ENCODE measurements at regions not wholly inside any gene's neighbourhood (a gene's known extent, or its start where the extent isn't known, plus 50 kb on each side); places are given as distances from the start of the nearest gene placed in this dataset.

DNA sequence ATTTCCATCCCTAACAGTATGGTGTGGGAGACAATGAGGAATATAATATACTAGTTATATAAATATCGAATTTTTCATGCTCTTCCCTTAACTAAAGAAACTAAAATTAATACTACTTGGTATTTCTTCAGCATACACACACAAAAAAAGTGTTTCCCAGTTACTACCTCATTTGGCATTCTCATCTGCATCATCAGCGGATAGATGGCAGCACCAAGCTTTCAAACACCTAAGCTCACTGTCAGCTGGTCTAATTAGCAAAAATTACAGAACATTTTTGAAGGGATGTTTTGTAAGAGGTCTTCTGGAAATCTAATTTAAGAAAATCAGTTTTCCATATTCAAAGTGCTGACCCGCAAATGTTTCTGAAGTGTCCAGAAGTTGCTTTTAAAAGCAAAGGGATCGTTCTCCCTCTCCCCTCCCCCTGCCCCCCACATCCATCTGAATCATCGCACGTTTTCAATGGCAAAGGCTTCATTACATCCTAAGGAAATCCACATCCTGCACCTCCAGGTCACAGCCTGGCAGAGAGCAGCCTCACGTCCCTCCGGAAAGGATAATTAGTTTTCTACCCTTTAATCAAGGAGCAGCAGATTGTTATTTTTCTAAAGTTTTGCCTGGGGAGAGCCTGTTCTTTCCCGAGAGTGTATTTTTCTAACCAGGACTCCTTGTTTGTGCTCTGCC, 86.1 kb upstream of the SPATA12 start:
- Mint-ChIP-seq H3K27me3 (ENCODE audit: low read depth in 3 of 3) (peaks cover 2 to 8% (median 4%) of the 10 kb centered on the region in 3 donors), H3K4me3 (no peak overlapping the region), H3K4me1 (peaks cover 14% of the 10 kb centered on the region), H3K9me3 (peaks cover 0 to 2% (median 0%) of the 10 kb centered on the region in 7 donors), H3K27ac (no peak overlapping the region), H3K36me3 (no peaks in the 10 kb centered on the region)
- no peaks in the 10 kb centered on the region for H3K36me3 ChIP-seq (replicated peaks in 1 of 2; ENCODE audit: control insufficient read depth in 1 of 2, insufficient read depth in 2 of 2, low read length in 2 of 2)
- H3K9ac ChIP-seq (ENCODE audit: insufficient read depth, low read length, poor library complexity, severe bottlenecking), result no peak overlapping the region
- no peaks in the 10 kb centered on the region for H3K27me3 ChIP-seq (ENCODE audit: control insufficient read depth in 2 of 2, insufficient read depth in 2 of 2, low read length in 2 of 2)
- H3K4me3 ChIP-seq (replicated peaks in 1 of 3; ENCODE audit: low read depth in 2 of 3, low read length in 3 of 3), result no peak overlapping the region
- peaks cover 9 to 11% of the 10 kb centered on the region in 2 donors for H3K4me1 ChIP-seq (ENCODE audit: control insufficient read depth in 1 of 2, insufficient read depth in 2 of 2, low read length in 2 of 2)
- H2AFZ ChIP-seq (ENCODE audit: insufficient read depth, low read depth, low read length, poor library complexity, severe bottlenecking), result no peak overlapping the region
- H4K20me1 ChIP-seq (ENCODE audit: insufficient read depth, low read length), result no peaks in the 10 kb centered on the region
- intact Hi-C loops (cut with micrococcal nuclease), result no loop called here
- H3K27ac ChIP-seq (ENCODE audit: low read depth in 1 of 2, low read length in 2 of 2), result no peak overlapping the region
- TF ChIP-seq, protein P1, sequence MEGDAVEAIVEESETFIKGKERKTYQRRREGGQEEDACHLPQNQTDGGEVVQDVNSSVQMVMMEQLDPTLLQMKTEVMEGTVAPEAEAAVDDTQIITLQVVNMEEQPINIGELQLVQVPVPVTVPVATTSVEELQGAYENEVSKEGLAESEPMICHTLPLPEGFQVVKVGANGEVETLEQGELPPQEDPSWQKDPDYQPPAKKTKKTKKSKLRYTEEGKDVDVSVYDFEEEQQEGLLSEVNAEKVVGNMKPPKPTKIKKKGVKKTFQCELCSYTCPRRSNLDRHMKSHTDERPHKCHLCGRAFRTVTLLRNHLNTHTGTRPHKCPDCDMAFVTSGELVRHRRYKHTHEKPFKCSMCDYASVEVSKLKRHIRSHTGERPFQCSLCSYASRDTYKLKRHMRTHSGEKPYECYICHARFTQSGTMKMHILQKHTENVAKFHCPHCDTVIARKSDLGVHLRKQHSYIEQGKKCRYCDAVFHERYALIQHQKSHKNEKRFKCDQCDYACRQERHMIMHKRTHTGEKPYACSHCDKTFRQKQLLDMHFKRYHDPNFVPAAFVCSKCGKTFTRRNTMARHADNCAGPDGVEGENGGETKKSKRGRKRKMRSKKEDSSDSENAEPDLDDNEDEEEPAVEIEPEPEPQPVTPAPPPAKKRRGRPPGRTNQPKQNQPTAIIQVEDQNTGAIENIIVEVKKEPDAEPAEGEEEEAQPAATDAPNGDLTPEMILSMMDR (IDR thresholded peaks at IDR 0.05), result no peak
- 92% methylated on average over 4 of the region's 9 CpGs for WGBS (ENCODE audit: insufficient coverage)
- H3K79me2 ChIP-seq (ENCODE audit: insufficient read depth, low read length), result no peaks in the 10 kb centered on the region
- no peak overlapping the region for H3K4me2 ChIP-seq (replicated peaks; ENCODE audit: extremely low read depth, low read length, poor library complexity, severe bottlenecking)
- no peaks in the 10 kb centered on the region for H3K9me3 ChIP-seq (replicated peaks in 1 of 2; ENCODE audit: control insufficient read depth in 1 of 2, insufficient read depth in 1 of 2, low read length in 2 of 2)
- DNase-seq, result no peak

DNA sequence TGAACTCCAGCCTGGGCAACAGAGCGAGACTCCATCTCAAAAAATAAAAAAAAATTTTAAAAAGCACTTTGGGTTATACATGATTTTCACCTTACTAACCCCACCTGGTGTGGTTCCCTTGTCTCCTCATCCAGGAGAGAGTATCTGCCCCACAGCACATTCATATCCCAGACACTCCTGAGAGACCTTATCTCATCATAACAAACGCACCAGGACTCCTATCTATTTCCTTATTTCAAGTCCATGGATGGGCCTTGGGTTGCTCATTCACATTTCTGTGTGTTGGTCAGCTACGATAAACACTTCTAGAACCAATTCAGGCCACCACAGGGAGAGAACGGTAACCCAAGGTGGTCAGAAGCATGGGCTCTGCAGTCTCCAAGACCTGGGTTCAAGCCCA, 88.6 kb upstream of the SPATA12 start:
- Histone ChIP-seq H4K20me1 (ENCODE audit: insufficient read depth, low read length) (no peaks in the 10 kb centered on the region), H3K4me3 (replicated peaks in 1 of 3; ENCODE audit: low read depth in 2 of 3, low read length in 3 of 3) (no peak overlapping the region), H3K4me2 (replicated peaks; ENCODE audit: extremely low read depth, low read length, poor library complexity, severe bottlenecking) (no peak overlapping the region), H3K79me2 (ENCODE audit: insufficient read depth, low read length) (no peaks in the 10 kb centered on the region), H3K27ac (ENCODE audit: low read depth in 1 of 2, low read length in 2 of 2) (no peak overlapping the region), H3K9ac (ENCODE audit: insufficient read depth, low read length, poor library complexity, severe bottlenecking) (no peak overlapping the region), H3K27me3 (ENCODE audit: control insufficient read depth in 2 of 2, insufficient read depth in 2 of 2, low read length in 2 of 2) (no peaks in the 10 kb centered on the region), H2AFZ (ENCODE audit: insufficient read depth, low read depth, low read length, poor library complexity, severe bottlenecking) (no peak overlapping the region), H3K9me3 (replicated peaks in 1 of 2; ENCODE audit: control insufficient read depth in 1 of 2, insufficient read depth in 1 of 2, low read length in 2 of 2) (no peaks in the 10 kb centered on the region), H3K4me1 (ENCODE audit: control insufficient read depth in 1 of 2, insufficient read depth in 2 of 2, low read length in 2 of 2) (peaks cover 9 to 11% of the 10 kb centered on the region in 2 donors), H3K36me3 (replicated peaks in 1 of 2; ENCODE audit: control insufficient read depth in 1 of 2, insufficient read depth in 2 of 2, low read length in 2 of 2) (no peaks in the 10 kb centered on the region)
- Mint-ChIP-seq H3K27ac (no peak overlapping the region), H3K36me3 (no peaks in the 10 kb centered on the region), H3K4me3 (no peak overlapping the region), H3K9me3 (peaks cover 0 to 2% (median 0%) of the 10 kb centered on the region in 7 donors), H3K27me3 (ENCODE audit: low read depth in 3 of 3) (peaks cover 0 to 9% (median 2%) of the 10 kb centered on the region in 3 donors), H3K4me1 (peaks cover 14% of the 10 kb centered on the region)
- DNase-seq, result no peak
- TF ChIP-seq, protein P1 (IDR thresholded peaks at IDR 0.05), result no peak
- 94% methylated on average over 2 of the region's 4 CpGs for WGBS (ENCODE audit: insufficient coverage)
- intact Hi-C loops (cut with micrococcal nuclease), result no loop called here
